DND-41 (cell line): ENCODE measurements at regions not wholly inside any gene's neighbourhood (a gene's known extent, or its start where the extent isn't known, plus 50 kb on each side); places are given as distances from the start of the nearest gene placed in this dataset.

Experiments used
- ATAC-seq: fragments of 200-7000 bp; cut with Tn5 transposase; 3 replicates; pipeline ENCODE4 v1.9.1; 2021; ENCODE audit warnings: low read depth; ENCODE audit not compliant: insufficient read depth
- DNase-seq: peaks from one replicate; pipeline ENCODE4 v3.0.0-alpha.2; 2020
- H2AFZ ChIP-seq: 2 replicates; pipeline ENCODE4 v1.6.0; 2012; ENCODE audit warnings: low read depth, low read length
- H3K27ac ChIP-seq: 2 replicates; pipeline ENCODE4 v1.5.1; 2012; ENCODE audit warnings: low read length, inconsistent platforms
- H3K27me3 ChIP-seq: fragments of 200-600 bp; sonication (generic); 2 replicates; pipeline ENCODE4 v1.6.0; 2012; ENCODE audit warnings: low read length, mild to moderate bottlenecking, inconsistent platforms; ENCODE audit not compliant: insufficient read depth, poor library complexity
- H3K36me3 ChIP-seq: 2 replicates; pipeline ENCODE4 v1.5.1; 2012; ENCODE audit warnings: low read length, inconsistent platforms; ENCODE audit not compliant: insufficient read depth
- H3K4me1 ChIP-seq: 2 replicates; pipeline ENCODE4 v1.5.1; 2012; ENCODE audit warnings: mild to moderate bottlenecking, low read length; ENCODE audit not compliant: insufficient read depth
- H3K4me2 ChIP-seq: 2 replicates; pipeline ENCODE4 v1.6.0; 2012; ENCODE audit warnings: mild to moderate bottlenecking, moderate library complexity, low read length, inconsistent platforms; ENCODE audit not compliant: insufficient read depth
- H3K4me3 ChIP-seq, 2 experiments: fragments of 200-600 bp in 1 of 2; shearing (Covaris generic) in 1 of 2; 2 replicates each; pipeline ENCODE4 v1.5.1; 2012 to 2016; ENCODE audit warnings: inconsistent platforms in 2 of 2, low read length in 2 of 2, mild to moderate bottlenecking in 2 of 2, low read depth in 1 of 2, moderate library complexity in 1 of 2
- H3K79me2 ChIP-seq: 2 replicates; pipeline ENCODE4 v1.6.0; 2012; ENCODE audit warnings: low read length, inconsistent platforms; ENCODE audit not compliant: insufficient read depth
- H3K9ac ChIP-seq: 2 replicates; pipeline ENCODE4 v1.6.0; 2012; ENCODE audit warnings: low read depth, mild to moderate bottlenecking, inconsistent platforms, low read length, moderate library complexity
- H3K9me3 ChIP-seq: 2 replicates; pipeline ENCODE4 v1.5.1; 2012; ENCODE audit warnings: low read length, moderate library complexity, mild to moderate bottlenecking, inconsistent platforms; ENCODE audit not compliant: insufficient read depth, severe bottlenecking
- H4K20me1 ChIP-seq: 2 replicates; pipeline ENCODE4 v1.6.0; 2012; ENCODE audit warnings: low read length; ENCODE audit not compliant: insufficient read depth
- CTCF ChIP-seq: IDR thresholded peaks from 2 replicates; pipeline ENCODE4 v1.5.1; 2012; ENCODE audit warnings: borderline replicate concordance, low read length, moderate library complexity, mild to moderate bottlenecking; ENCODE audit not compliant: poor library complexity, severe bottlenecking; ENCODE audit errors: extremely low read depth
- EZH2 ChIP-seq: IDR thresholded peaks from 3 replicates; pipeline ENCODE4 v1.6.1; 2012; ENCODE audit warnings: borderline replicate concordance, low read depth, mild to moderate bottlenecking, moderate library complexity, low read length, inconsistent platforms; ENCODE audit not compliant: severe bottlenecking

DNA sequence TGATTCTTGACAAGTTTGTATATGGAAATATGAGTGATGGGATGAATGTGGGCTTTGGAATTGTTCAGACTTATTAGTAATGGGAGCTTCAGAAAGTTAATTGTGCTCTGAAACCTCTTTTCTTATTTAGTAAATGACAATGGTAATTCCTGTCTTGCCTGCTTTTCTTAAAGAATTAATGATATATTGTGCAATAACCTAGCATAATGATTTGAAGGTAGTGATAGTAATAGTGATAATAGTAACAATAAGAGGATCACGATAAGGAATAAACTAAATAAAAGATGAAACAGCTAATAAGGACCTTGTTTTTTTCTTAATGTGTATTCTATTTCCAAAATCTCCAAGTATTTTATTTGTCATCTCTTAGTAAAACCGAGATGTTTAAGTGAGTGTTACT lies 245.0 kb upstream of the CPHXL start:
- Histone ChIP-seq H3K9me3 (no peaks in the 10 kb centered on the region), H3K4me1 (no peaks in the 10 kb centered on the region), H4K20me1 (no peaks in the 10 kb centered on the region), H3K27me3 (peaks cover 7% of the 10 kb centered on the region), H3K36me3 (no peaks in the 10 kb centered on the region), H3K27ac (no peak overlapping the region), H3K9ac (no peak overlapping the region), H3K4me2 (no peak overlapping the region), H3K4me3 (no peak overlapping the region), H3K79me2 (no peaks in the 10 kb centered on the region), H2AFZ (no peak overlapping the region)
- DNase-seq (no peak), ATAC-seq (no peak)
- no peak for TF ChIP-seq EZH2
- TF ChIP-seq CTCF: no peak

GRCh38 chr16:75983296-75983695 lies 257.0 kb upstream of the CPHXL start:
- TF ChIP-seq EZH2 (no peak), CTCF (no peak)
- H3K27me3 ChIP-seq: no peaks in the 10 kb centered on the region
- no peaks in the 10 kb centered on the region for H3K36me3 ChIP-seq
- no peak overlapping the region for H3K27ac ChIP-seq
- H3K9me3 ChIP-seq: no peaks in the 10 kb centered on the region
- ATAC-seq (no peak), DNase-seq (no peak)
- no peak overlapping the region for H3K4me3 ChIP-seq
- no peak overlapping the region for H3K9ac ChIP-seq
- H3K4me2 ChIP-seq: no peak overlapping the region
- H2AFZ ChIP-seq: no peak overlapping the region
- no peaks in the 10 kb centered on the region for H3K4me1 ChIP-seq
- no peaks in the 10 kb centered on the region for H3K79me2 ChIP-seq
- no peaks in the 10 kb centered on the region for H4K20me1 ChIP-seq

DNA sequence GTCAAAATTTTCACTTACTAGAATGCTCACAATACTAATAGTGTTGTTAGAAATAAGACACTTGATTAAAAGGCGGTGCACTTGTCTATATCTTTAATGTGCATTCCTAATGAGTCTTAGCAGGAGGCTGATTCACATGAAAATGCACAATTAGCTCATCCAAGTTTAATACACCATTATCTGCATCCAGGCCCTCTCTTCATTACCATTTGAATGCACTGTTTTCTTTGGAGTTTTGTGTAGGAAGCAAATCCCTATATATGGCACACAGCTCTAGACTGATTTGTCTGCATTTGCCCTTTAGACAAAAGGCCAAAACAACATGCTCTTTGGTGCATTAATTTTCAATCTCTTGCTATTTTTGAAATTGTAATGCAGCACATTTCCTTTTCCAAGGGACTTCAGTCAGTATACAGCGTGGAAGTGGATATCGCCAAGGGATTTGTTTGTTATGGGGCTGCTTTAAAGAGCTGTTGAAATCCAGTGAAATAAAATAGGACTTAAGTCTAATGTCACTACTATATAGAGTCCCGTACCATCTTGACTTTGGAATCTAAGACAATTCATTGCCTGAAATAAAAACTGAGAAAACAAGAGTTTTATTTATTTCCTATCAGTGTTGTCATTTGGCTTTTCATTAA lies 257.6 kb upstream of the CPHXL start:
- DNase-seq: no peak
- no peak overlapping the region for H3K4me3 ChIP-seq
- H3K4me2 ChIP-seq: no peak overlapping the region

More for the DNA sequence above, 257.6 kb upstream of the CPHXL start:
- Histone ChIP-seq H3K27ac (no peak overlapping the region), H3K36me3 (no peaks in the 10 kb centered on the region), H3K9me3 (no peaks in the 10 kb centered on the region), H3K4me1 (no peaks in the 10 kb centered on the region), H3K79me2 (no peaks in the 10 kb centered on the region), H4K20me1 (no peaks in the 10 kb centered on the region), H3K9ac (no peak overlapping the region), H2AFZ (no peak overlapping the region), H3K27me3 (no peaks in the 10 kb centered on the region)
- TF ChIP-seq CTCF: no peak
- no peak for TF ChIP-seq EZH2
- ATAC-seq: no peak
